ENCODE measurements at regions not wholly inside any gene's neighbourhood (a gene's known extent, or its start where the extent isn't known, plus 50 kb on each side); places are given as distances from the start of the nearest gene placed in this dataset.

DNA sequence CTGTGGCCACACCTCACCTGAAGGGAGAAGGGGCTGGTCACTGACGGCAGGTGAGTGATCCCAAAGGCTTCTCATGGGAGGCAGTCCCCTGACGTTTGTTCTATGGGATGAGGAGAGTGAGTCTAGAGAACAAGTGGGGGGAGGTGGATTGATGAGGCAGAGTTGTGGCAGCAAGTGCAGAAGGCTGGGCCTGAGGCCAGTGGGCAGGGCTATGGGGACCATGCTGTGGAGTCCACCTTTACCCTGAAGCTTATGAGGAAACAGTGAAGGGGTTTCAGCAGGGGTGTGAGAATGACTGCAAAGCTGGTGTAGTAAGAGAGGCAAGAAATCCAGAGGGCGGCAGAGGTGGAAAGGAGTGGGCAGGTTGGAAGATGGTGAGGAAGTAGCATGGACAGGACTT, 96.9 kb upstream of the PFN2 start:
- TF ChIP-seq, protein P1, sequence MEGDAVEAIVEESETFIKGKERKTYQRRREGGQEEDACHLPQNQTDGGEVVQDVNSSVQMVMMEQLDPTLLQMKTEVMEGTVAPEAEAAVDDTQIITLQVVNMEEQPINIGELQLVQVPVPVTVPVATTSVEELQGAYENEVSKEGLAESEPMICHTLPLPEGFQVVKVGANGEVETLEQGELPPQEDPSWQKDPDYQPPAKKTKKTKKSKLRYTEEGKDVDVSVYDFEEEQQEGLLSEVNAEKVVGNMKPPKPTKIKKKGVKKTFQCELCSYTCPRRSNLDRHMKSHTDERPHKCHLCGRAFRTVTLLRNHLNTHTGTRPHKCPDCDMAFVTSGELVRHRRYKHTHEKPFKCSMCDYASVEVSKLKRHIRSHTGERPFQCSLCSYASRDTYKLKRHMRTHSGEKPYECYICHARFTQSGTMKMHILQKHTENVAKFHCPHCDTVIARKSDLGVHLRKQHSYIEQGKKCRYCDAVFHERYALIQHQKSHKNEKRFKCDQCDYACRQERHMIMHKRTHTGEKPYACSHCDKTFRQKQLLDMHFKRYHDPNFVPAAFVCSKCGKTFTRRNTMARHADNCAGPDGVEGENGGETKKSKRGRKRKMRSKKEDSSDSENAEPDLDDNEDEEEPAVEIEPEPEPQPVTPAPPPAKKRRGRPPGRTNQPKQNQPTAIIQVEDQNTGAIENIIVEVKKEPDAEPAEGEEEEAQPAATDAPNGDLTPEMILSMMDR (IDR thresholded peaks at IDR 0.05), result no peak
- TF ChIP-seq POLR2AphosphoS5 (IDR thresholded peaks at IDR 0.05; ENCODE audit: insufficient read depth in 1 of 2, low read depth in 1 of 2) (no peak), POLR2A (IDR thresholded peaks at IDR 0.05) (no peak)
